ENCODE measurements at regions not wholly inside any gene's neighbourhood (a gene's known extent, or its start where the extent isn't known, plus 50 kb on each side); places are given as distances from the start of the nearest gene placed in this dataset.

DNA sequence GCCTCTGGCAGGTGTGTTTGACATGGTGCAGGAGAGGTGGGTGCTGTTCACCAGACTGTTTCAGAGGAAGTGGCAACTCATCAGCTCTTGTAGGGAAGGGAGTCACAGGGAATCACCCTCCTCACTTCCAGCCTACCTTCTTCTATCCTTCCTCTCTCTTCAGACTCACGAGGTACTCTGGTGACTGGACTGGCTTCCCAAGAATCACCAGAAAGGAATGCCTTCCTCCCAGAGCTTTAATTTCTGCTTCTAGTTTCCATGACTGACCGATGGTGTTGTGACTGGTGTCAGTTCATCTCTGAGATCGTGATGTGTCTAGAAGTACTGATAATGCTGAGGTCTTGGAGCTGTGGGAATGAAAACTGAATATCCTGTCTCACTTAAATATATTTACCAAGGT lies 247.3 kb downstream of the KCTD12 start:
- H3K9me3 ChIP-seq (ENCODE audit: insufficient read depth in 2 of 2, low read depth in 1 of 2, low read length in 1 of 2) = no peaks in the 10 kb centered on the region
- no peaks in the 10 kb centered on the region for H3K27me3 ChIP-seq (replicated peaks in 1 of 4; ENCODE audit: control insufficient read depth in 3 of 4, extremely low read depth in 1 of 4, insufficient read depth in 3 of 4, low read length in 3 of 4)
- no peak overlapping the region for H2BK5ac ChIP-seq (ENCODE audit: low read depth, low read length)
- ChIA-PET CTCF (ENCODE audit: partially characterized antibody) (interaction anchor here (0.6 kb wide), 1 partner anchor 17 kb away, joined by 3 read pairs; no protein-coding TSS in a partner anchor), POLR2A (ENCODE audit: partially characterized antibody) (no interaction called here)
- TF ChIP-seq RFX5 (IDR thresholded peaks at IDR 0.05; ENCODE audit: borderline replicate concordance, low read depth, low read length) = no peak
- no peak for TF ChIP-seq ZNF274 (IDR thresholded peaks at IDR 0.05; ENCODE audit: borderline replicate concordance, extremely low read depth, low read length)
- no peaks in the 10 kb centered on the region for H3K79me1 ChIP-seq (ENCODE audit: low read depth, low read length)
- no peak overlapping the region for H2BK120ac ChIP-seq (replicated peaks; ENCODE audit: low read depth, low read length)
- FAIRE-seq = no peak
- H3K56ac ChIP-seq (replicated peaks; ENCODE audit: insufficient read length, low read depth, low read length) = no peak overlapping the region
- no peak overlapping the region for H3K18ac ChIP-seq (ENCODE audit: extremely low read depth, low read length)
- H4K20me1 ChIP-seq (replicated peaks in 1 of 2; ENCODE audit: control insufficient read depth in 1 of 2, insufficient read depth in 2 of 2, low read length in 2 of 2) = no peaks in the 10 kb centered on the region
- no peak overlapping the region for H3K27ac ChIP-seq (ENCODE audit: low read depth, low read length)
- no peak overlapping the region for H3K9ac ChIP-seq (replicated peaks in 1 of 4; ENCODE audit: extremely low read depth in 1 of 4, low read depth in 3 of 4, low read length in 3 of 4)
- H3K4me2 ChIP-seq (ENCODE audit: insufficient read depth in 1 of 2, low read depth in 2 of 2, low read length in 2 of 2) = no peak overlapping the region
- no peak overlapping the region for H2AK5ac ChIP-seq (ENCODE audit: low read depth, low read length)
- no peak overlapping the region for H3K14ac ChIP-seq (ENCODE audit: insufficient read length)
- no peak overlapping the region for H4K5ac ChIP-seq (ENCODE audit: insufficient read length, low read depth, low read length)
- H2BK20ac ChIP-seq (ENCODE audit: low read length) = no peak overlapping the region
- no peak overlapping the region for H3K4me3 ChIP-seq (ENCODE audit: extremely low read depth in 1 of 4, insufficient read depth in 2 of 4, low read depth in 3 of 4, low read length in 4 of 4)
- H2AFZ ChIP-seq (ENCODE audit: low read length) = no peak overlapping the region
- WGBS, 2 experiments (ENCODE audit: extremely low coverage in 1 of 2, insufficient coverage in 1 of 2, insufficient read length in 1 of 2, insufficient replicate concordance in 2 of 2, low coverage in 1 of 2, low lambda C conversion rate in 2 of 2, missing lambda C conversion rate in 1 of 2) = 67% methylated on average over 3 of the region's 3 CpGs; no CpG with 5 or more reads in 1 of the 2 experiments
- no peaks in the 10 kb centered on the region for H3K79me2 ChIP-seq (ENCODE audit: control insufficient read depth in 1 of 2, insufficient read depth in 2 of 2, low read length in 2 of 2)
- DNase-seq (ENCODE audit: low read depth in 1 of 2, low spot score in 2 of 2) = no peak
- H4K8ac ChIP-seq (ENCODE audit: extremely low read depth, insufficient read depth, low read length) = no peak overlapping the region
- no peaks in the 10 kb centered on the region; a peak in 1 of 7 replicates for H3K4me1 ChIP-seq (replicated peaks in 1 of 4; ENCODE audit: control insufficient read depth in 3 of 4, insufficient read depth in 4 of 4, low read length in 3 of 4)
- no peak overlapping the region for H2BK15ac ChIP-seq (ENCODE audit: low read length)
- H3K23me2 ChIP-seq (ENCODE audit: low read depth, low read length) = no peaks in the 10 kb centered on the region
- H3K36me3 ChIP-seq (ENCODE audit: control insufficient read depth in 2 of 4, insufficient read depth in 4 of 4, low read length in 3 of 4) = no peaks in the 10 kb centered on the region
- H3K23ac ChIP-seq (ENCODE audit: insufficient read length) = no peak overlapping the region
- H4K91ac ChIP-seq (replicated peaks; ENCODE audit: insufficient read length, low read length) = no peak overlapping the region
- no peak overlapping the region for H2BK12ac ChIP-seq (ENCODE audit: low read depth, low read length)
- H3K4ac ChIP-seq (replicated peaks; ENCODE audit: insufficient read length, low read depth, low read length) = no peak overlapping the region

Measured in H1 (cell line).